ENCODE measurements at regions not wholly inside any gene's neighbourhood (a gene's known extent, or its start where the extent isn't known, plus 50 kb on each side); places are given as distances from the start of the nearest gene placed in this dataset.

DNA sequence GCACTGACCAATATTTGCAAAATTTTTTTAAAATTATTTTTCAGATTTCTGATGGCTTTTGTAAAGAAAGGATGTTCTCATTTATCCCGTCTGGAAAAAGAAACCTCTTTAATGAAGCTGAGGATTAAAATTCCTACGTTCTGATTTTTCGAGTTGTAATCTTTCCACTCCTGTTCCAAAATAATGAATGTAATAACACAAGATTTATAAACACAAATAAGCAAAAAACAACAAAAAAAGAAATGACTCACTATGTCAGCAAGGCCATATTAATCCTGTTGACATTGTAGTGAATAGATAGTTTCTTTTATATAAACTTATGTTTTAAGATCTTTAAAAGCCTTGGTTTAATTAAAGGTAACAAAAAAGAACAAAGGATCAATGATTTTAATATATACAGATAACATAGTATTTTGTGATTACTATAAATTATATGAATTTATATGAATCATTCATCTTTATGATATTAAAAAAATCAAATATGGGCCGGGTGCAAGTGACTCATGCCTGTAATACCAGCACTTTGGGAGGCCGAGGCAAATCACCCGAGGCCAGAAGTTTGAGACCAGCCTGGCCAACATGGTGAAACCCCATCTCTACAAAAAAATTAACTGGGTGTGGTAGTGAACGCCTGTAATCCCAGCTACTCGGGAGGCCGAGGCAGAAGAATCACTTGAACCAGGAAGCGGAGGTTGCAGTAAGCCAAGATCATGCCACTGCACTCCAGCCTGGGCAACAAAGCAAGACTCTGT, 336.6 kb upstream of the DAB2 start:
- H3K27me3 ChIP-seq (ENCODE audit: insufficient read depth, low read length) = no peaks in the 10 kb centered on the region
- H3K4me1 ChIP-seq (ENCODE audit: insufficient read depth, low read length) = no peaks in the 10 kb centered on the region
- no peak overlapping the region for H3T11ph ChIP-seq (ENCODE audit: low read length)
- H3K27me3 Mint-ChIP-seq (ENCODE audit: low read depth) = no peaks in the 10 kb centered on the region
- no peaks in the 10 kb centered on the region for H3K9me3 Mint-ChIP-seq
- H2AFZ ChIP-seq (ENCODE audit: low read length) = no peak overlapping the region
- no peaks in the 10 kb centered on the region for H3K79me2 ChIP-seq (ENCODE audit: insufficient read depth, low read length)
- no peak overlapping the region for H2BK5ac ChIP-seq (ENCODE audit: insufficient read length, low read length)
- no peak overlapping the region for H4K5ac ChIP-seq (ENCODE audit: insufficient read length, low read depth, low read length)
- no peak overlapping the region for H4K8ac ChIP-seq (replicated peaks; ENCODE audit: insufficient read length, low read depth, low read length)
- H2BK120ac ChIP-seq (ENCODE audit: low read depth, low read length, poor library complexity, severe bottlenecking) = no peak overlapping the region
- H3K9ac ChIP-seq (ENCODE audit: extremely low read depth, insufficient read length, low read length) = no peak overlapping the region
- no peak overlapping the region for H2BK15ac ChIP-seq (ENCODE audit: low read depth, low read length)
- TF ChIP-seq CTCF (conservative IDR thresholded peaks at IDR 0.05) = no peak
- no peak overlapping the region for H3K18ac ChIP-seq (ENCODE audit: insufficient read length, low read depth, low read length)
- no peak for DNase-seq
- H2BK12ac ChIP-seq (ENCODE audit: insufficient read length, low read depth, low read length) = no peak overlapping the region
- no peak overlapping the region for H3K4ac ChIP-seq (ENCODE audit: low read depth, low read length)
- H3K56ac ChIP-seq (ENCODE audit: insufficient read length, low read depth, low read length) = no peak overlapping the region
- H3K23me2 ChIP-seq (ENCODE audit: insufficient read length, low read depth, low read length, poor library complexity, severe bottlenecking) = no peaks in the 10 kb centered on the region
- H2AK5ac ChIP-seq (ENCODE audit: insufficient read length, low read length) = no peak overlapping the region
- no peak overlapping the region for H3K14ac ChIP-seq (ENCODE audit: insufficient read depth, low read length)
- no peaks in the 10 kb centered on the region for H3K36me3 Mint-ChIP-seq (ENCODE audit: insufficient read depth in 1 of 3, low read depth in 3 of 3)
- H3K27ac Mint-ChIP-seq = no peak overlapping the region; a peak in 1 of 7 replicates
- H2BK20ac ChIP-seq (ENCODE audit: low read depth, low read length, poor library complexity, severe bottlenecking) = no peak overlapping the region
- H3K9me3 ChIP-seq (ENCODE audit: control insufficient read depth, low read depth, low read length) = no peaks in the 10 kb centered on the region
- H3K27ac ChIP-seq (ENCODE audit: insufficient read length, low read depth, low read length) = no peak overlapping the region
- no peaks in the 10 kb centered on the region for H4K20me1 ChIP-seq (ENCODE audit: control insufficient read depth, insufficient read depth, insufficient read length)
- no peaks in the 10 kb centered on the region for H3K4me1 Mint-ChIP-seq
- H3K4me3 Mint-ChIP-seq = no peak overlapping the region
- WGBS (ENCODE audit: extremely low coverage, insufficient read length, low lambda C conversion rate) = no CpG with 5 or more reads among the region's 10 CpGs
- no peak overlapping the region for H4K91ac ChIP-seq (ENCODE audit: insufficient read length, low read depth, low read length)
- H3K4me2 ChIP-seq (ENCODE audit: insufficient read depth, insufficient read length, low read length) = no peak overlapping the region
- no peaks in the 10 kb centered on the region for H3K79me1 ChIP-seq (ENCODE audit: insufficient read depth, low read depth, low read length, poor library complexity, severe bottlenecking)
- no peak overlapping the region for H3K23ac ChIP-seq (ENCODE audit: insufficient read length, low read depth, low read length)

Data from H9 (cell line).